ENCODE measurements at regions not wholly inside any gene's neighbourhood (a gene's known extent, or its start where the extent isn't known, plus 50 kb on each side); places are given as distances from the start of the nearest gene placed in this dataset.
"Not testable (repeated sequence)": the region's sequence is repeated elsewhere in the genome, so short reads cannot be mapped to it uniquely, and the experiment has no call there.

DNA sequence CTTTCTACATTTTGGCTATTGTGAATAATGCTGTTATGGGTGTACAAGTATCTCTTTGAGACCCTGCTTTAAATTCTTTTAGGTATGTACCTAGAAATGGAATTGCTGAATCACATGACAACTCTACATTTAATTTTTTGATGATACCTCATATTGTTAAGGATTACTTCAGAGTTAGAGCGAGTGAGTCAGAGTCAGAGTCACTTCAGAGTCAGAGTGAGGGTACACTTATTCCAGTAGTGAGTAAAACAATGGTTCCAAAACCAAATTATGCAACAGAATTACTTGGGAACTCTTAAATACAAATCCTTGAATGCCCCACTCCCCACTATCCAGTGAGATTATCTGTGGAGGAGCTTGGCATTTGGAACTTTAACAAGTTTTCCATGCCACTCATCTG lies 50.3 kb upstream of the SNRK start:
- DNase-seq, result no peak

DNA sequence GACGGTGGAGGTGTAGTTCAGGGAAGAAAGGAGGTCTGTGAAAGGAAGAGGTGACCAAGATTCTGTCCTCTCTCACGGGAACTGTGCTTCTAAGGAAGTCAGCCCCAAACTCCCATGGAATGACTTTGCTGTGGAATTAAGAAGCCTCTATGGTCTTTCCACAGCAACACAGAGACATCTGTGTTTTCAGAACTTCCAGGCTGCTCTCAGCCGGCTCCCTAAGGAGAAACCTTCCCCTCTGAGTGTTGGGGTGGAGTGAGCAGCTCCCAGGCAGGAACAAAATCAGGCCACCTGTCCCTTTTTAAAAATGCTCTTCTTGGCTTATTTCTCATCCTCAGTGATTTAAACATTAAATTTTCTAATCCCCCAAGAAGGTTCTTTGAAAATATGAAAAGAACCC lies 53.3 kb upstream of the SNRK start:
- DNase-seq, result no peak

DNA sequence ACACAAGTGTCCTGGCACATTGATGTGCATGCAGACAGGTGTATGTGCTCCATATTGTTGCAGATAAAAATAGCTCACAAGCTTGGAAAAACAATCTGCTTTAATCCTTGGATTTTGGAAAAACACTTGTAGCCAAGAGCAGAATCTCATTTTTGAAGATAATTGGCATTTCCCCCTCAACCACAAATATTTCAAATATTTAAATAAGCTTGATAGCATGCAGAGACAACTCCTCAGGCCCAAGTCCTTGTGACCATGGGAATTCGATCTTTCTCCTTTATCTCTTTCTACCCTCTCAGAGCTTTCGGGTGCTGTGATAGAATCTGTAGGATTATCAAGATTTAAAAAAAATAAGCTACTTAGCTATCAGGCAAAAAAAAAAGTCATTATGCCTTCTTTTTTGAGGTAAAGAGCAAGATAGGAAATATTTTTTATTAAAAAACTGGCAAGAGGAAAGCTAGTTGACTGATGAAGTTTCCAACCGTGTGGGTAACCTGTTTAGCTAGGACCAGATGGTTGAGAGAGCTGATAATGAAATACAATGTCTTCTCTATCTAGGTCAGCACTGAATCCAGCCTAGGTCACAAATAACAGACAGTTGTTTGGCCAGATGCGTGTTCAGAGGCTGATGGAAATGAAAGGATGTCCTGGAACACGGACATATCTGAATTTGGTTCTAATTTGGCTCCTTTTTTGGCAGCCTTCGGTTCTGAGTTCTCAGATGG lies 54.9 kb upstream of the SNRK start:
- no peak for DNase-seq

DNA sequence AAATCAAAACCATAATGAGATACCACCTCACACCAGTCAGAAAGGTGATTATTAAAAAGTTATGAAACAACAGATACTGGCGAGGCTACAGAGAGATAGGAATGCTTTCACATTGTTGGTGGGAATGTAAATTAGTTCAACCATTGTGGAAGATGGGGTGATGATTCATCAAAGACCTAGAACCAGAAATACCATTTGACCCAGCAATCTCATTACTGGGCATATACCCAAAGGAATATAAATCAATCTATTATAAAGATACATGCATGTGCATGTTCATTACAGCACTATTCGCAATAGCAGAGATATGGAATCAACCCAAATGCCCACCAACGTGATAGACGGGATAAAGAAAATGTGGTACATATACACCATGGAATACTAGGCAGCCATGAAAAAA lies 56.5 kb upstream of the SNRK start:
- not testable (repeated sequence) for DNase-seq

DNA sequence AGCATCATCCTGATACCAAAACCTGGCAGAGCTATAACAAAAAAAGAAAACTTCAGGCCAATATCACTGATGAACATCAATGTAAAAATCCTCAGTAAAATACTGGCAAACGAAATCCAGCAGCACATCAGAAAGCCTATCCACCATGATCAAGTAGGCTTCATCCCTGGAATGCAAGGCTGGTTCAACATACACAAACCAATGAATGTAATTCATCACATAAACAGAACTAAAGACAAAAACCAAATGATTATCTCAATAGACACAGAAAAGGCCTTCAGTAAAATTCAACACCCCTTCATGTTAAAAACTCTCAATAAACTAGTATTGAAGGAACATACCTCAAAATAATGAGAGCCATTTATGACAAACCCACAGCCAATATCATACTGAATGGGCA lies 58.7 kb upstream of the SNRK start:
- DNase-seq, result not testable (repeated sequence)

DNA sequence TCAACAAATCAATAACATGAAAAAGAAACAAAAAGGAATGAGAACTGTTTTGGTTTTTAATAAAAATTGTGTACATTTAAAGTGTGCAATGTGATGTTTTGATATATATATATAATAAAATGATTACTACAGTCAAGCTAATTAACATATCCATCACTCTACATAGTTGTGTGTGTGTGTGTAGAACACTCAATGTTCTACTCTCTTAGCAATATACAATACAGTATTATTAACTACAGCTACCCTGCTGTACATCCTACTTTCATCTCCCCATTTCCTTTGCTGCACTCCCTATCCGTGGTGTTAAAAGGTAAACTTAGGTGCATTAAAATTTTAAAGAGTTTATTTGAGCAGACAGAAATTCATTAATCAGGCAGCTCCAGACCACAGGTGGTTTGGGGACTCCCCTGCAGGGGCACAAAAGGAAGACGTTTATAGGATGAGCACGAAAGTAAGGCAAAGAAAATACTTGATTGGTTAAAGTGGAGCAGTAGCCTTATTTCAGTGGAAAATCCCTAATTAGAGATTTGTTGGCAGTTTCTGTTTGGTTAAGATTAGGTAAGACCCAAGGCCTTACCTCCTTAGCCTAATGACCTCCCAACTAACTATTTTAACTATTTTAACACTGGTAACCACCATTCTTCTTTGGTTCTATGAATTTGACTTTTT lies 61.8 kb upstream of the SNRK start:
- DNase-seq, result no peak

DNA sequence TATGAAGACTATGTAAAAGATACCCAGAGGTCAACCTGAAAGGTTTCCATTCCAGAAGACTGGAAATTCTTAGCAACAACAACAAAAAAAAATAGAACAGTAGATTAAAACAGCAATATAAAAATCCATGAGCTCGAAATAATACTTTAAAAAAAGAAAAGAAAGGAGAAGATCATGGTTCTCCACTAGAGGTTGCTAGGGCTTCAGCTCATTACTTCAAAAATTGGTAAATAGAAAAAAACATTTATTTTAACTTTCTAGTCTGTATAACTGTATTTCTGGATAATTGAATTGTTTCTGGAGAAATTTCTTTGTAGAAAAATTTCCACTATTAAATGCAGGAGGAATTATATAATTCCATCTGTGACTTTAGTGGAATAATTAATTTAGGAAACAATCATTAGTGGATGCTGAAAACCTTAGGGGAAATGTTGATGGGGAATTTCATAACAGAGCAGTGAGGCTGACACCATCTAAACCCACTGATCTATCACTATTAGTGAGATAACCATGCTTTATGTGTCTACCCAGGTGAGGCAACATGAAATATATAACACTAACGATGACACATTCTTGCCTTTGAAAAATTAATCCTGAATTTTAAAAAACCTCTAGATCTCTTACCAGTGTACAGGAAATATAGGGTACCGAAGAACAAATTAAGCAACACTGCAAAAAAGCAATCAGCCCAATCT lies 62.5 kb upstream of the SNRK start:
- DNase-seq, result no peak

DNA sequence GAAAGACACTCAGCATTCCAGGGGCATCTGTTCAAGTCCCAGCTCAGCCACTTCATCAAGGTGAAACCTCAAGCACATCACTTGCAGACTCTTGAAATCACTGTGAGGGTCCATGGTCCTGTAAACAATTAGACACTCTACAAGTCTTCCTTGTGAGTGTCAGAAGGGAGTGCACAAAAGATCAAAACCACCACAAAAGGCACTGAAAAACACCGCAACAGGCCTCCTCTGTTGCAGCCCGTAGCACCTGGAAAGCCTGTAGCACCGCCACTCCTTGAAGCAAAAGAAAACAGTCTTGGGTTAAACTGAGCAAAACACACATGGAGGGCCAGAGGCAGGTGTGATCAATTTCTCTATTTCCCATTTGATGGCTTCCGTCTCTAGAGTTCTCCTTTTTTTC lies 63.8 kb upstream of the SNRK start:
- DNase-seq, result no peak

DNA sequence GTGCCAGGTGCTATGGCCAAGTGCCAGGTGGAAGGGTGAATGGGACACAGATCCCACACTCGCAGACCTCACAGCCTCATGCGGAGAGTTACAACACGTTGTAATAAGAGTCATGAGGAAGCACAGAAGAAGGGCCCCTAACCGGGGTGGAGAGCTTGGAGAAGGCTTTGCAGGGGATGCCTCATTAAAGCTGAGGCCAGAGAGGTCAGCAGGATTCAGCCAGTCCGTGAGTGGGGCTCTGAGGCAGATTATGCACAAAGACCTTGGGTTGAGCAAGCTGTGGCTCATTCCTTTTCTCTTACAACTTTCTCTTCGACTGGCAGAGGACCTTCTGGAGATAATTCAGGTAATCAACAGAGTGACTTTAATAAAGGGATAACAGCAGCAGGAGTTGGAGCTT lies 65.3 kb upstream of the SNRK start:
- DNase-seq, result no peak

DNA sequence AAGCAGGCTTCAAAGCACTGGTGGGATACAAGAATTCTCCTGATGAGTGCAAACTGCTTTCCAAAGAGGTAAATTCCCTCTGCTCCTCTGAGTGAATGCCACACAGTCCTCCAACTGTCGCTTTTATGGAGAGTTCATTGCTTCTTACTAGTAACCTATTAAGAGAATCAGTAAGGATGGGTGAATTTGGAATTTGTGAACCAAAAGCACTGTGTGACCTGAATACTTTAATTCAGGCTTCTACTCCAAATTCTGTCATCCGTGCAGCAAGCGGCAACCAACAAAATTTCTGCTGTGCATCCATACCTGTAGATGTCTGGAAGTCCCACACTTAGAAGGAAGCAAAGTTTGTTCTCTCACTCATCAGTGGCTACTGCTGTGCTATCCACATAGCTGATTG lies 66.7 kb upstream of the SNRK start:
- no peak for DNase-seq

DNA sequence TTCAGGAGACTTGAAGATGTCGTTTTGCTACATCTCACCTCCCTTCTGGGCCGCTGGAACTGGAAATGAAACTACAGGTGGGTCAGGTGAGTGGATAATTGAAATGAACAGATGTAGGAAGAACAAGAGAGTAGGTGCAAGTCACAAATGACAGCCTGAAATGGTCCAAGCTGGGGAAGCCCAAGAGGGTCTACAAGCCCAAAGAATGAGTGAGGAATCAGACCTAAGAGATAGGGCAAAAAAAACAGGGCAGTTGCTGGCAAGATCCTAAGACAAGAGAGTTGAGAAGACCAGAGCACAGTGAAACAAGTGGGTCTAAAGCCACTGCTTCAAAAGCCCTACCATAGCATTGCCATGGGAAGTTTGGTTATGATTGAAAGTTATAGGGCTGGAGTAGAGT lies 67.4 kb upstream of the SNRK start:
- DNase-seq, result no peak

DNA sequence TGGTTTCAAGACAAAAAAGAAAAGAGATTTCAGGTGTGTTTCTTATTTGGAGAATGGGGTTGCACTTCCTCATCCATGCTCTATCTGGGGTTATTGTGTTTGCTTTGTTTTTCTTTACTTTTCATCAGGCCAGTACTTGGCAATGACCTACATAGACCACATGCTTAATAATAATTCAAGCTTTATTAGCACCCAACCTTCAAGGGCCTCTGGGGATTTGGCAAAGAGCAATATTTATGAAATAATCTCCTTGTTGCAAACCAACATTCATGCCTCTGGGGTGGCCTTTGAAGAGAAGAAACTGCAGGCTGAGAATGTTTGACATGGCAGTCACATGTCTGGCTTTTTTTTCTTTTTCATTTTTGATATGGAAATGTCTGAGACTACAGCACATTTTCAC lies 68.2 kb upstream of the SNRK start:
- DNase-seq, result no peak

DNA sequence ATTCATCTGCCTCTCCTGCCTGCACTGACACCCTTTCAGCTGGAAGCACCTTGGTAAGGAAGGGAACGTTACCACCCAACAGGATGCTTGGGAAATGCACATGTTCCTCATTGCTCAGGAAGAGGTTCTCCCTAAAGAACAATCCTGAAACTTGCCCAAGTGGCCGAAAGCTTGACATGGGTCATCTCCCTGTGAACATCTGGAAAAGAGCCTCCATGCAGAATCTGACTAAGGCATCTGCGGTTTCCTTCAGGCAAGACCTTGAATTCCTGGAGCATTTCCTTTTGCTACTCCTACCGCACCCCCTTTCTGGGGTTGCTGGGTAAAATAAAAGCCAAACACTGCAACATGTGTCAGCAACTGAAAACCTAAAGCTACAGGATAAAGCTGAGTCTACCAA lies 68.7 kb upstream of the SNRK start:
- no peak for DNase-seq

DNA sequence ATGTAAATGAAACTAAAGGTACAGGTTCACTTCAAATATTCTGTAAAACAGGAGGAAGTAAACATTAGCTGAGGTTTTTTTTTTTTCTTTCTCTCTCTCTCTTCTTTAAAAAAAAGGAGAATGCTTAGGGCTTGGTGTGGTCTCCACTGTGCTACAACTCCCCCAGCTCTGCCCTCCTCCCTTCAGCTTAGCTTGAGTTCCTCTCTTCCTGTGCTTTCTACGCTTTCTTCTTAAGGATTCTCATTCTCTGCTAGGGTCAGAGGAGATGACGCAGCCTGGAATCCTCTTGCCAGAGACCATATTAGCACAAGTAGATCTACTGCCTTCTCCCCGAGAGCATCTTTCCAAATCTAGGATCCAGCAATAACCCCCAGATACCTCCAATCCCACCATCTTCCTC lies 69.1 kb upstream of the SNRK start:
- no peak for DNase-seq

DNA sequence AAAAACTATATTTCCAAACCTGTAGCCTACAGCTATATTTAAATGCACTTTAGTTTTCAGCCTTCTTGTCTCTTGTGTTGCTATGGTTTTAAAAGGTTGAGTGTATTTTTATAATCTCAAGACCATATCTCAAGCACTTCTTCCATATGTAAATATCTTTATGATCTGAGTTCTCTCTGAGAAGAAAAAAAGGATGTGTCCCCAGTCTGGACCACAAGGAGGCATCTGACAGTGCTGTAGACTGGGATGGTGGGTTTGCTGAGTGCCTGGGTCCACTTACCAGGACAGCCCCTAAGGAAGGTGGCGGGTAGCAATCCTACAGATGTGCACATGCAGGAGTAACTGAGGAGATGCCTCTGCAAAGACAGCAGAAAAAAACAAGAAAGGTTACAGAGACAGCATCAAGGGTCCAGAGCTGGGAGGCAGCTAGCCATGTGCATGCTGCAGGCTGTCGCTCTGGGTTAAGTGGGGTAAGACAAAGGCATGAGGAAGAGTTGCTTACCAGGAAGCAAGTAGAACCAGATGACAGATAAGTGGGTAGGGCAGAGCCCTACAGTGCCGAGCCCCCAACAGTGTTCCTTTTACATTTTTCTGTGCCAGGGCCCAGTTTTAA lies 70.6 kb upstream of the SNRK start:
- DNase-seq, result no peak

DNA sequence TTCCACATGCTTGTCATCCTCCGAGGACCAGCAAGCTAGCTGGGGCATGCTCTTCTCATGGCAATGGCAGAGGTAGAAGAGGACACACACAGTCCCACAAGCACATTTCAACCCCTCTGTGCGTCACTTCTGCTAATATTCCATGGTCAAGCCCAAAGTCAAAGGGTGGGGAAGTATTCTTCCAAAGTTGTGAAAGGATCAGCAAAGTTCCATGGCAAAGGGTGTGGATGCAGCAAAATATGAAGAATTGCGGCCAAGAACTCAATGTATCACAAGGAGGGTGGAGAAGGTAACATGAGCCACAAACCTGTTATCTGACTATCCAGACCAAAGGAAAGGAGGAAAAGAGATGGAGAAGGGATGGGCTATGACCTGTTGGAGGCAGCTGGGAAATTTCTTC lies 71.2 kb upstream of the SNRK start:
- no peak for DNase-seq

DNA sequence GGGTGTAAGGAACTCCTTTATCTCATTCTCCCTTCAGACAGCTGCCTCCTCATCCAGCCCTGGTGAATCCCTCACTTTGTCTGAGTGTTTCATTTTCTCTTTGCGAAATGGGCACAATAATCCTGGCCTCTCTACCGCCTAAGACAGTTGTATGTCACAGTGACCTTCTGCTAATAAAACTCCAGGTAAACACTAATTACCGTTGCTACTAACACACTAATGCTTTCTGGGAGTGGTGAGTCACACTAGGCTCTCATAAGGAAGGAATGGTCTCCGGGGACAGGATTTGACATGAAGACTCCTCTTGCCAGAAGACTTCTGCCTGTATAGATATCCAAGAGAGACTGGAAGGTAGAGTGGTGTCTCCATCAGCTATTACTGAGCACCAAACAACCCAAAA lies 71.7 kb upstream of the SNRK start:
- no peak for DNase-seq

DNA sequence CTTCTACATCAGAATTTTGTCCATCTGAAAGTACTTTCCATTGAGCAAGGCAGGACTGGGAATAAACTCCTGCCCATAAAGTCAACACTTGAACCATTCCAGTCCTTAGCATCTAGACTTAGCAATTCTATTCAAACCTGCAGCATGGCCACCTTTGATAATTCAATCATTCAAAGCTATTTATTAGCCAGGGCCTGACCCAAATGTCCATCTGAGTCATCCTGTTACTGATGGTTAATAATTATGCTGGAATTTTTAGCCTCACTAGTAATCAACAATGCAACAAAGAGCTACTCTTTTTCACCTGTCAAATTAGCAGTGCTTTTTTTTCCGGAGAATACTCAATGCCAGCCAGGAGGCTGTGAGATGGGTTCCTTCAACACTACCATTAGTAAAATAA lies 72.7 kb upstream of the SNRK start:
- DNase-seq, result no peak

DNA sequence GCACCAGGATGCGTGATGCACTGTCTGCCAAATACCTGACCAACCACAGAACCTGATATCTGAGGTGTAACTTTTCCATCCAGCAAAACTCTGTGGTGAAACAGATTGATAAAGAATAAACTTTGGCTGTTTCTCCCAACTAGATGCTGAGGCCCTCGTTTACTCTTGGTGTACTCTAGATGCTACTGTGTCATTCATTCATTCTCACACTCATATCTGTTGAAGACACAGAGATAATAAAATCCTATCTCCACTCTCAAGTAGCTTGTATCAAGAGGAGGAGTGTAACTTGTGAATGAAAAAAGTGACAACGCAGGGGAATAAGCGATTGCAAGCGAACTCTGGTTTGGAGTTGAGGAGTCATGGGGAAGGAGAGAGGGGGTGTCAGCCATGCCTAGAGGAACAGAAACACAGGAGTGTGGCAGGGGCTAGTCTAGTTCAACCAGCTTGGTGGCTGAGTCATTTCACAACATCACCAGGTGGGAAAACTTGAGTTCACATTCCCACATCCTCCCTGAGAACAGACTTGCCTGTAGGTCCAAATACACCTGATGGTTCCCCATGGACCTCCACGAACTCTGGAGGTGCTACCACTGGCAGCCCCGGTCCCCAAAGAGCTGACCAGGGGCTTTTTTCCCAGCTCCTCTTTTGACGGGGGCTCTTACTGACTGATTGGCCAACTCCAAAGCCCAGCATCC lies 73.3 kb upstream of the SNRK start:
- no peak for DNase-seq

DNA sequence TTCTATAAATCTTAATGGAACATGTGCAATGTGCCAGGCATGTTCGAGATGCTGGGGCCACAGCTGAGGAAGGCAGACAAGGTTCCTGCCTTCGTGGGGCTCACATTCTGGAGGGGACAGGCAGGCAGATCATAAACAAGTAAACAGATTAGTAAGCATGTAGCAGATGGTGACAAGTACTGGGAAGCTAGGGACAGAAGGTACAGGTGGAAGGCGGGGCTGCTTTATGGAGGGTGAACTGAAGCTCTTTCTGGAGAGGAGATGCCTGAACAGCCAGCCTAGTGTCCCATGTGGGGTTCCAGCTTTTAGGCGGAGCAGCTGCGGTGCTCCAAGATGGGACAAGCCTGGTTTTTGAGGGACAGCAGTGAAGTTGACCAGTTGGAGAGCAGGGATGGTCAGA lies 74.7 kb upstream of the SNRK start:
- DNase-seq, result no peak

DNA sequence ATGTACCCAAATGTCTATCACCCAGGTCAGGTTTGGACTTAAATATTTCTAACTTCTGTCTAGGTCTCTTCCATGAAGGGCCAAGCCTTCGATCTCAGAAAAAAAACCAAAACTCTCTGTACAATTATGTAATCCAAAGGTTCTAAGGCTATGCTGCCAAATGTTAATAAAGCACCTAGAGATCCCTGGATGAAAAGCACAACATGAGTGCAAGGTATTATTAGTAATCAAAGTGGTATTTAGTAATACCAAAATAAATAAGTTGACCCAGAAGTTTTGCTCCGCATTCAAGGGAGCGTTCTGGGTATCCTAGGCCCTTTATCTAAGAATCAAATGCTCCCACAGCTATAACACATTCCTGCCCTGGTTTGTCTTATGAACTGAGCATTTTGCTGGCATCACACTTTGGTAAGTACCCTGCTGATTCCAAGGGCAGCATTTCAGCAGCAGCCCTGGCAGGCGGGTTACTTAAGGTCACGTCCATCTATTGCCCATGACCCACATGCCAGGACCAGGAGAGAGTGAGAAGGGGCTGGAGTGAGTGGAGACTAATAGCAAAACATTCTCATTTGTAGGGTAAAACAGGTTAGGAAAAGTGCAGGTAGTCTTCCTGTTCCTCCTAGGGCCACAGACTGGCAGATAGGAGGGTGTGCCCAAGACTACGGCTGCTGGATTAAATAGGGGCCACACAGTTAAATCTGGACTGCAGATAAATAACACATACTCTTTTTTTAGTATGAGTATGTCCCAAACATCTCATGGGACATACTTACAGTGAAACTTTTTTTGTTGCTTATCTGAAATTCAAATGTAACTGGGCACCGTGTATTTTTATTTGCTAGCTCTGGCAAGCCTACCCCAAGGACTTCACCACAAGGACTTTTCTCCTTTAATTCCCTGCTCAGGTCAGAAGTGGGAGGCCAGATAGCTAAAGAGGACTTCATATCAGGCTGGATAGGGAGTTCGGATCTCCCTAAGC lies 76.0 kb upstream of the SNRK start:
- no peak for DNase-seq

DNA sequence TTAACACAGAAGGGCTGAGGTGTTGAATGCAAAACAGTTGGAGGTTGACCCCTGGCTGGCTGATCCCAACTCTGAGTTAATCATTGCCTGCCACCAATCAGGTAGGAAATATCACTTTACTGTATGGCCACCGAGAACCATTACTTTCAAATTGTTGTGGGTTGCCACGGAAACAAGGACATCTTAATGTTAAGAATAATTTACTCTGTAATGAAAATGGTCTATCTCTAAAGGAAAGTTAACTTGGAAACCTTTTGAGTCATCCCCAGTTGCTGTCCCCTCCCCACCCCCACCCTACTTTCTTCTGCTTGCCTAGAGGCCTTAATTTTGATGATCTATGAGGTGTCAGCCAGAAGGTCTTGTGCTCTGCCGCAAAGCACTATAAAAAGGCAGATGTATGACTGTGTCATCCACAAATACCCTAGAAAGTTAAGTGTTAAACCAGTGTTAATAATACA lies 78.7 kb upstream of the SNRK start:
- DNase-seq, result no peak

All from activated CD8-positive, alpha-beta memory T cell treated with anti-CD3 and anti-CD28 coated beads, Interleukin-2, amount 50 U/mL, for 4 hours (primary cell).